ENCODE measurements at regions not wholly inside any gene's neighbourhood (a gene's known extent, or its start where the extent isn't known, plus 50 kb on each side); places are given as distances from the start of the nearest gene placed in this dataset.

DNA sequence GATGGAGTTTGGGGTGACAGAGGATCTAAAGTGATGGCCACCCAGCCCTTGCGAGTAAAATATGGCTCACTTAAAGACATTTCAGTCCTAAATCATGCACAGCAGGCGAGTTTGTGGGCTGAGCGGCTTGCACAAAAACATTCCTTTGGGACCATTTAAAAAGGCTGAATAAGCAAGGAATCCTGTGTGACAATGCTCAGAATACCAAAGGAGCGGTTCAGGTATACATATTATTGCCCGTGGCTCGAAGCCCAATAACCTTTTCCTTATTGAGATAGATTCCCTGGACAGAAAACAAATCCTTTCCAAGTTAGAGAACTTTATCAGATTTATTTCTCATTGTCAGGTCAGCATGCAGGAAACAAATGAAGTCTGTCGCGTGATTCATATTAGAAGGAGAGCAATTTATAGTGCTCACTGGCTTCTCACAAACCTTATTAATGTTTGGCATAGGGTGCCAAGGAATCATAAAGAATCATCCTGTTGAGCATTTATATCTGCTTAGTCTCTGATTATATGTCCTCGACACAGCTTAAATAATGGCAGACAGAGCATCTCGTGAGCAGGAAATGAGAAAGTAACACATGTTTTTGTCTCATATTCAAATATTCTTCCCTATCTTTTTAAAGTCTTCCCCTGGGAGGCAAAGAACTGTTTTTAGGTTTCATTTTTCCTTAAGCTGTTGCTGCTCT is 121.3 kb downstream of the TRMT11 start:
- Histone ChIP-seq H3K36me3 (no peaks in the 10 kb centered on the region), H3K4me3 (ENCODE audit: low read depth, low read length) (no peak overlapping the region), H3K9me3 (ENCODE audit: severe bottlenecking) (no peaks in the 10 kb centered on the region), H3K27me3 (ENCODE audit: insufficient read depth, low read depth, severe bottlenecking) (no peaks in the 10 kb centered on the region), H3K27ac (no peak overlapping the region)
- no peak for DNase-seq
- TF ChIP-seq, protein P1, sequence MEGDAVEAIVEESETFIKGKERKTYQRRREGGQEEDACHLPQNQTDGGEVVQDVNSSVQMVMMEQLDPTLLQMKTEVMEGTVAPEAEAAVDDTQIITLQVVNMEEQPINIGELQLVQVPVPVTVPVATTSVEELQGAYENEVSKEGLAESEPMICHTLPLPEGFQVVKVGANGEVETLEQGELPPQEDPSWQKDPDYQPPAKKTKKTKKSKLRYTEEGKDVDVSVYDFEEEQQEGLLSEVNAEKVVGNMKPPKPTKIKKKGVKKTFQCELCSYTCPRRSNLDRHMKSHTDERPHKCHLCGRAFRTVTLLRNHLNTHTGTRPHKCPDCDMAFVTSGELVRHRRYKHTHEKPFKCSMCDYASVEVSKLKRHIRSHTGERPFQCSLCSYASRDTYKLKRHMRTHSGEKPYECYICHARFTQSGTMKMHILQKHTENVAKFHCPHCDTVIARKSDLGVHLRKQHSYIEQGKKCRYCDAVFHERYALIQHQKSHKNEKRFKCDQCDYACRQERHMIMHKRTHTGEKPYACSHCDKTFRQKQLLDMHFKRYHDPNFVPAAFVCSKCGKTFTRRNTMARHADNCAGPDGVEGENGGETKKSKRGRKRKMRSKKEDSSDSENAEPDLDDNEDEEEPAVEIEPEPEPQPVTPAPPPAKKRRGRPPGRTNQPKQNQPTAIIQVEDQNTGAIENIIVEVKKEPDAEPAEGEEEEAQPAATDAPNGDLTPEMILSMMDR (IDR thresholded peaks at IDR 0.05; ENCODE audit: low read depth, low read length), result no peak

DNA sequence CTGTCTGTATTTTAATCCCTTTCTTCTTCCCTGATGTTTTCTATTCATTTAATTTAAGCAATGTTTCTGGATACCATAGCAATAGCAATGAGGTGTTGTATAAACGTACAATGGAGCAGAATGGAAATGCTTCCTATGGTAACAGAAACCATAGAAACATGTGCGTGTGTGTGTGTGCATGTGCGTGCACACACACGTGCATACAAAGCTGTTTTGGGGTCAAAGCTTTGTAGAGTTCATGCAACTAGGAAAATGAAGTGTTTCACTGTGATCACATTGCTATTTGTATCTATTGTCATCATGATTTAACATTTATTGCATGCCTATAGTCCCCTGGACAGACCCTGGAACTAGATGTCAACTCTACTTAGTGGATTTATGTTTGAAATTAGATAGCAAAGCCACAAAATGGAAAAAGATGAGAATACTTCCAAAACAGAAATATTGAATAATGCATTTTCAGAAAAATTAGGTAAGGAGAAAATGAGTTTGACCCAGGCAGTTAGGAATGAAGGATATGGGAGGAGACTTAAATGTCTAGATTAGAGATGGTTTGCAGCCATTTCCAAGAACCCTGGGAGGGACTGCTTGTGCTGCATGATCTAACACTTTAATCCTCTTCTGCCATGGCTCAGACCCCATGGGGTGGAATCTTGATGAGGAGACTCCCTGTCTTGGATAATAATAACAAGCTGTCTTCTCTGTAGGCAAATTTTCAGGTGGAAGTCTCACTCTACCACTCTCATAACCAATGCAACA is 124.4 kb downstream of the TRMT11 start:
- Histone ChIP-seq H3K4me3 (ENCODE audit: low read depth, low read length) (no peak overlapping the region), H3K36me3 (no peaks in the 10 kb centered on the region), H3K27ac (no peak overlapping the region), H3K9me3 (ENCODE audit: severe bottlenecking) (no peaks in the 10 kb centered on the region), H3K27me3 (ENCODE audit: insufficient read depth, low read depth, severe bottlenecking) (no peaks in the 10 kb centered on the region)
- TF ChIP-seq, protein P1 (IDR thresholded peaks at IDR 0.05; ENCODE audit: low read depth, low read length), result no peak
- peak; percentile 35 for DNase-seq

DNA sequence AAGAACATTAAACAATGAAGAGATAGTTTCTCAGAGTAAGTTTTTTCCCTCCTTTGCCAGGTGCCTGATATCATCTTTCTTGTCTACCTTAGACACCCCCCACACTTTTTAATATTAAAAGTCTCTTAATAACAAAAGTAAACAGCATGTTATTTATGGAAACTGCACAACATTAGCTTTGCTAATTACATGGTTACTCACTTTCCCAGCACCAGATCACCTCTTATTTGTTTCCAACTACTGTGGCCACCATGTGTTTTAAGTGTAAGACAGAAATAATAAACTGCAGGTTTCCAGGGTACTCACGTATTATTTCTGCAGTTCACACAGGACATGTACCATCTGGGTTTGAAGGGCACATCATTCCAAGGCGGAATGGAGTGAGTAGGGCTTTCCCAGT is 125.0 kb downstream of the TRMT11 start:
- TF ChIP-seq, protein P1 (IDR thresholded peaks at IDR 0.05; ENCODE audit: low read depth, low read length), result no peak
- no peak for DNase-seq
- no peaks in the 10 kb centered on the region for H3K9me3 ChIP-seq (ENCODE audit: severe bottlenecking)
- H3K36me3 ChIP-seq, result no peaks in the 10 kb centered on the region
- H3K27ac ChIP-seq, result no peak overlapping the region
- no peaks in the 10 kb centered on the region for H3K27me3 ChIP-seq (ENCODE audit: insufficient read depth, low read depth, severe bottlenecking)
- no peak overlapping the region for H3K4me3 ChIP-seq (ENCODE audit: low read depth, low read length)

DNA sequence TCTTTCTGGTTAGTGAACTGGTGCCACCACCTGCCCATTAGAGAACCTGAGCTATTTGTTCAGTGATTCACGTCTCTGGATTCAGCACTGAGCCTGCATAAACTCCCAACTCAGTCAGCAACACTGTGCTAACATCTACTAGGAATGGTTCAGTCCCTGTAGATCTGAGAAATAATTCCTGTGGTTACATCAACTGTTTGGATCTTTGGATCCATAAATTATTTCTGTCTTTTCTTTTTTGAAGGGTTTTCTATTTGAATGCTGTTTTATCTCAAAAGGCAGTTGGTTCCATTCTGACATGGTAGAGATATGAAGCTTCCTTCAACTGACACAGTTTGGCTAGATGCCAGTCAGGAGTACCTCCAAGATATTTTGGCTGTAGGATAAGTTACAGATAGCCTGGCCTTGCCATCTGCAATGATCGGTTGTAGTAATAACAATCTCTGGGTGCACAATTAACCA is 125.9 kb downstream of the TRMT11 start:
- Histone ChIP-seq H3K27ac (no peak overlapping the region), H3K9me3 (ENCODE audit: severe bottlenecking) (no peaks in the 10 kb centered on the region), H3K36me3 (no peaks in the 10 kb centered on the region), H3K4me3 (ENCODE audit: low read depth, low read length) (no peak overlapping the region), H3K27me3 (ENCODE audit: insufficient read depth, low read depth, severe bottlenecking) (no peaks in the 10 kb centered on the region)
- TF ChIP-seq, protein P1 (IDR thresholded peaks at IDR 0.05; ENCODE audit: low read depth, low read length), result no peak
- no peak for DNase-seq

DNA sequence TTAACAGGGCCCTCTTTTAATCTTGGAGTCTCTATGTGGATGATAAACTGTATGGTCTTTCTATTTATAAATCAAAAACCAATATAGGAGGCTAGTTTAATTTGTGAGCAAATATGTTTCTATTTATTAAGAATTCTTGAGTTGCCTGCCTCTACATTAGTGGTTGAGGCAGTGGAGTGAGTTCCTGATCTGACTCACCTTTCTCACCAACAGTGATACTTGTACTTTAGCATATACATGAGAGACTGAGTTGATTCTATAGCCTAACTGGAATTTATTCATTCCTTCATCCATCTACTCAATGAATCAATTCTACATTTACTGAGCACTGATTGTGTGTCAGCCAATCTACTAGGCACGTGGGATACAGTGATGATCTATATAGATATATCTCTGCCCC is 126.9 kb downstream of the TRMT11 start:
- H3K9me3 ChIP-seq (ENCODE audit: severe bottlenecking), result no peaks in the 10 kb centered on the region
- H3K4me3 ChIP-seq (ENCODE audit: low read depth, low read length), result no peak overlapping the region
- DNase-seq, result no peak
- TF ChIP-seq, protein P1 (IDR thresholded peaks at IDR 0.05; ENCODE audit: low read depth, low read length), result no peak
- no peaks in the 10 kb centered on the region for H3K27me3 ChIP-seq (ENCODE audit: insufficient read depth, low read depth, severe bottlenecking)
- no peak overlapping the region for H3K27ac ChIP-seq
- no peaks in the 10 kb centered on the region for H3K36me3 ChIP-seq
